GM12892 (cell line): ENCODE measurements at regions not wholly inside any gene's neighbourhood (a gene's known extent, or its start where the extent isn't known, plus 50 kb on each side); places are given as distances from the start of the nearest gene placed in this dataset.

Experiments
- DNase-seq: peaks from one replicate; pipeline ENCODE4 v3.0.0; 2011; ENCODE audit not compliant: insufficient read length
- FAIRE-seq: peaks from 2 replicates; lab custom pipeline; 2011; peaks lifted over from hg19 to GRCh38; lab: Jason Lieb, UNC
- POLR2A ChIP-seq: IDR thresholded peaks from 2 replicates; pipeline ENCODE4 v1.6.1; 2011; ENCODE audit warnings: low read depth, low read length, control low read depth
- POLR2AphosphoS5 ChIP-seq: IDR thresholded peaks from 2 replicates; pipeline ENCODE4 v1.6.1; 2011; ENCODE audit warnings: low read depth, low read length, control low read depth
- TAF1 ChIP-seq: IDR thresholded peaks from 2 replicates; pipeline ENCODE4 v1.6.1; 2011; ENCODE audit warnings: low read depth, mild to moderate bottlenecking, control low read depth, low read length, borderline replicate concordance

DNA sequence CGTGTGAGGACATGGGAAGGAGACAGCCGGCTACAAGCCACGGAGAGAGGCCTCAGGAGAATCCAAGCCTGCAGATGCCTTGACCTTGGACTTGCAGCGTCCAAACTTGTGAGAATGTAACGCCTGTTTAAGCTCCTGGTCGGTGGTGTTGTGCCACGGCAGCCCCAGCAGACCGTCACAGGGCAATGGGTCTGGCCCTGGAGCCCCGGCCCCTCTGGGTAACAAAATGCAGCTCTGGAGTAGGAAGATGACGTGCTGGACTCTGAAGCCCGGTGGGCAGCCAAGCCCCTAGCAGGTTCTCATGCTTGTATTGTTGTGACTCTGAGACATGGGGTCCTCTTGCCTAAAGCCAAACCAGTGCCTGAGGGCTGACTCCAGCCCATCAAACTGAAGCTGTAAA lies 174.7 kb downstream of the IRX2 start:
- DNase-seq = no peak
- FAIRE-seq = no peak
- TF ChIP-seq TAF1 (no peak), POLR2A (no peak), POLR2AphosphoS5 (no peak)

DNA sequence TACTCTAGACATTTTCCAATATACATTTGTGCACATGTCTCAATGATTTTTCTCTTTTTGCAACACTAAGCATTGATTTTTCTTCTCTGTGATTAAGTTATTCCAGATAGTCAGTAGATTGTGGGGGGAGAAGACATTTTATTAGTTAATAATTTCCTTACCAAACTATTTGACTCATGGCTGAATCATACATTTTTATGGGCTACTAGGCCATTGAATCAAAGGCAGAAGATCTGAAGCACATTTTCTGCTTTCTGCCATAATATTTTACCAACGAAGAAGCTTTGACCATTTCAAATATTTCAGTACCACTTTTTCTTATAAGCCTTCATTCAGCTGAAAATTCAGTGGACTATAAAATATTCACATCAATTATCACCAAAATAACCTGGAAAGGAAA lies 175.6 kb downstream of the IRX2 start:
- no peak for DNase-seq
- FAIRE-seq = no peak
- no peak for TF ChIP-seq TAF1
- no peak for TF ChIP-seq POLR2AphosphoS5
- TF ChIP-seq POLR2A = no peak

DNA sequence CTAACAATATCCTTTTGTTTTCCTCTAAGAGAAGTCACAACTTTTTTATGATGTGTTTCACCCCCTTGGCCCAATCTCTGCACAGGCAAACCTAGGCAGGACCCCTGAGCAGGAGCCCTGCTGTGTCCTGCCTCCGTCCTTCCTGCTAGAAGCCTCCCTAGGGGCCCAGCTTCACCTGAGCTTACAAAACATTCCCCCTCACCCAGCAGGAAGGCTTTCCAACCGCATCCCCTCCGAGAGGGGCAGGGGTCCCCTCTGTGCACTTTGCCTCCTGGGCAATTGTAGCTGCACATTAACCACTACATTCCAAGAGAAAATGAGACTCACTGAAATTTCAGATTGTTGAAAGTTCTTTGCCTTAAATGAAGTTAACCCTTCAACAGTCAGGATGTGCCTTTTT lies 176.2 kb downstream of the IRX2 start:
- FAIRE-seq = no peak
- no peak for DNase-seq
- TF ChIP-seq TAF1 (no peak), POLR2A (no peak), POLR2AphosphoS5 (no peak)

DNA sequence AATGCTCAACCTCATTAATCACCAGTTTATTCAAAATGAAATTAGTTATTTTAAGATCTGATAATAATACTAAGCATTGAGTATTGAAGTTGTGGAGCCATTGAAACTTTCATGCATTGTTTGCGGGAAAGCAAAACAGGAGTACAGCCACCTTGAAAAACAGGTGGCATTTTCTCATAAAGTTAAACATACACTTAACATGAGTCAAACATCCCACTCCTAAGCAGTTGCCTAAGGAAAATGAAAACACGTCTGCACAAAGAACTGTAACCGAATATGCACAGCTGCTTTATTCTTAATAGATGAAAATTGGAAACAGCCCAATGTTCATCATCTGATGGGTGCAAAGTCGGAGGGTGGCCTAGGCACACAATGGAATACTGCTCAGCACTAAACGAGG lies 177.3 kb downstream of the IRX2 start:
- DNase-seq (no peak), FAIRE-seq (no peak)
- TF ChIP-seq POLR2A = no peak
- TF ChIP-seq TAF1 = no peak
- no peak for TF ChIP-seq POLR2AphosphoS5

DNA sequence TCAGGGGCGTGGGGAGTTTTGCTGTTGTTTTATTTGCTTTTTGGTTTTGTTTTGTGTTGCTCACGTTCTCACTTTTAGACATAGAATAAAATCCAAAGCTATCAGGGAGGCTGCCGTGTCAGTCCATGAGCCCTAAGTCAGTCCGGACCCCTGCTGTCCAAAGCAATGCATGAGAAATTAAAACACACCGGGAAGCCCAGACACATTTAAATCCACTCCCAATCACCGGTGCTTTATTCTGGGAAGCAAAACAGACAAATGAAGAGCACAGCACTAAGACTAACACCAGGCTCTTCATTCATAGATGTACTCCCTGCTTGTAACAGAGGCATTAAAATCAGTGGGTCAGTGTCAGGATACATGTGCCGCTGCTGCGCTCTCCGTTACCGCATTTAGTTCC lies 180.9 kb downstream of the IRX2 start:
- TF ChIP-seq POLR2AphosphoS5 = no peak
- TF ChIP-seq TAF1 = no peak
- no peak for TF ChIP-seq POLR2A
- DNase-seq = no peak
- FAIRE-seq = no peak

DNA sequence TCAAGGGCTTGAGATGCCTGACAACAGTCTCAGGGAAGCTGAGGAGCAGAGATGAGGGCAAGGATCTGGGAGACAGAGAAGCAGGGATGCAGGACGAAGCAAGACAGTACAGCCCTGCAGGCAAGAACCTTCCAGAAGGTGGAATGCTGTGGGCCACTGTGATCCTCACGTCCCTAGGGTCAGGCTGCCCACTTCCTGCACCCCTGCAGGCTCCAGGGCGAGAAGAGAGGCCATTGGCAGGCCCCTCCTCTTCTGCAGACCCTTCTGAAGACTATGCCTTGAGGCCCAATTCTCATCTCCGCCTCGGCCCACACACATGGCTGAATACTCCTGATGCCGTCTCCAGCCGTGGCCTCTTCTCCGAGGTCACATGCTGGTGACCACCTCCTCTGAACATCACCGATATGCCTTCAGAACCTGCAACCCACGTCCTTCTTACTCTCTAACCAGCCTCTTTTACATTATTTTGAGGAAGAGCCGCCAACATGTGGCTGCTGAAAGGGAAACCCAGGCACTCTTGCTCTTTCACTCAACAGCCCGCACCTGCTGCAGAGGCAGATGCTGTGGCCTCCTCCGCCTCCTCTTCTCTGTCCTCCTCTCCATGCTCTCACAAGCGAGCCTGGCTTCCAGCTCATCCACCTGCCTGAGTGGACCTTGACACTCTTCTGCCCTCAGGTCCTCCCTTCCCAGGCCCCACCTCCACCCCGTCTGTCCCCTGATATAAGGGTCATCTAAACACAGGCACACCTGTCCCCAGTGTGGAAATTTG lies 181.5 kb downstream of the IRX2 start:
- TF ChIP-seq POLR2A = no peak
- TF ChIP-seq POLR2AphosphoS5 = no peak
- no peak for TF ChIP-seq TAF1
- FAIRE-seq (no peak), DNase-seq (no peak)

DNA sequence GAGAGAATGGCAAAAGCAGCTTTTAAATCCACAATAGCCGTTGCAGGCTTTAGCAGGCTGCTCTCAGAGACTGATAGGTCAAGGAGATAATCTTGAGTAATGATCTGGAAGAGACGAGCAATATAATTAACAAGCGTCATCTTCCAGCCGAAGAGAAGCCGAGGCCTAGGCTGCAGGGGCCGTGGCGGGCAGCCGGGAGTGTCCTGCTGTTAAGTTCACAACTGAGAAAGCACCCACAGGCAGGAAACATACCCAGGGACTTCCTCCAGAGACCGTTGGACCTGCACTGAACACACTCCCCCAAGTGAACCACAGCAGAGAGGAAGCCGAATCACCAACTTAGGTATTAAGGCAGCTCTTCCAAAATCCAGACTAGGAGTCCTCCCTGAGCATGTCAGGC lies 182.3 kb downstream of the IRX2 start:
- FAIRE-seq = no peak
- TF ChIP-seq POLR2AphosphoS5 = no peak
- TF ChIP-seq POLR2A = no peak
- TF ChIP-seq TAF1 = no peak
- DNase-seq = no peak

DNA sequence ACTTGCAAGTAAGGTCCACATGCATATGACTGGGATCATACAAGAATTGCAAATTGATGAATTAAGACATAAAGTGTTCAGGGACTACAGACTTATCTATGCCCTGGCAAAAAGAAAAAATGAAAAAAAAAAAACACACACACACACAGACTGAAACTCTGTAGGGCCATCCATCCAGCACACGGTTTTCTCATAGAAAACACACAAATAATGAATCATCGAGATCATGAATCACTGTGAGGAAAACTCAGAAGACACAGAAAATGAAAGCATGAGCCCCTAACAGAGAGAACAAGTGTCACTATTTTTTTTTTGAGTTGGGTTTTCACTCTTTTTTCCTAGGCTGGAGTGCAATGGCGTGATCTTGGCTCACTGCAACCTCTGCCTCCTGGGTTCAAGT lies 185.2 kb downstream of the IRX2 start:
- FAIRE-seq = no peak
- TF ChIP-seq TAF1 = no peak
- no peak for TF ChIP-seq POLR2AphosphoS5
- no peak for TF ChIP-seq POLR2A
- no peak for DNase-seq

DNA sequence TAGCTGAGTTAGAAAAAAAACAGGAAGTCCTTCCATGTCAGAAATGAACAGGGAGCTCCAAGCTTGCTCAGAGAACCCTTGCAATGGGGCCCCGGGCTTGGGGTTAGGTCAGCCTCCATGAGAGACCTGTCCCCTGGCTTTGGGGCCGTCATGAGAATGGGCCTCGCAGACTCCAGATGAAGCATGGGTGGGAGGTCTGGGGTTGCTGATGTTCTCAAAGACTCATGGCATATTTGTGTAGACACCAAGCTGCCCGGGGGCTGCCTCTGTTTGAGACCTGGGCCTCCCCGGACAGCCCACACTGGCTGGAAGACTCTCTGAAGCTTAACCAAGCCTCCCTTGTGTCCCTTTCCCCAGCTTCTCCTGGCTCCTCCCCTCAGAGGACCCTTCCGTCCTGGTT lies 186.3 kb downstream of the IRX2 start:
- FAIRE-seq (no peak), DNase-seq (no peak)
- TF ChIP-seq POLR2A (no peak), POLR2AphosphoS5 (no peak), TAF1 (no peak)

DNA sequence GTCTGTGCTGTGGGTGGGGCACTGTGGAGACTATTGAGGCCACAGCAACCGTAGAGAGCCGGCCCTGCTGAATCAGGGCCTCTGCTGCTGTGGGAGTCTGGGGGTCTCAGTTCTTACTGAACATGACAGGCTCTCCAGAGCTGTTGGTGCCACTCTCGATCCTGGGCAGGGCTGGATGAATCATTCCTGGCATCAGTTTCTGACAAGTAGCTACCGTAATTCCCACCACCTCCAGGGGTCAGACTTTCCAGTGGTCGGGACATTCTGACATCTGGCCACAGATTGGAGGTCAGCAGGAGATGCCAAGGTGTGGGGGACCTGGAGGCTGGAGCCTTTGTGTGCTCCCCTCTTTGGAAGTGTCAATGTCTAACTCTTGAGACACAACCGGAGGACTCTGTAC lies 188.4 kb downstream of the IRX2 start:
- DNase-seq = no peak
- FAIRE-seq = no peak
- TF ChIP-seq POLR2A = no peak
- no peak for TF ChIP-seq TAF1
- TF ChIP-seq POLR2AphosphoS5 = no peak

DNA sequence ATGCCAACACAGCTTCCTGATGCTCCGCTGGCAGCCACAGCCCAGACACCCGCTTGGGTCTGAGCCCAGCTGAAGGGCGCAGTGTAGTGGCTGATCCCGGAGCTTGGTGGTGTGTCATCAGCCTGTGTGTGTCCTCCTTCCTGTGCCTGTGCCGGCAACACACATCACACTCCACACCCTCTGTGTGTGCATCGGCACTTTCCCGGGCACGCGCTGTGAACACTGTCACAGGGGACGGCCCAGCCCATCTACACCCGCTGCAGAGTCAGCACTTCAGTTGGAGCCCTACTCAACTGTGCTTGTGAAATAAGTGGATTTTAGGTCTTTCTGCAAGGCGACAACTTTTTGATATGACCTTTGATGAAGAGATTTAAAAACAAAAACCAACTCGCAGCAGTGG lies 189.4 kb downstream of the IRX2 start:
- FAIRE-seq (no peak), DNase-seq (no peak)
- TF ChIP-seq POLR2AphosphoS5 = no peak
- TF ChIP-seq TAF1 = no peak
- TF ChIP-seq POLR2A = no peak

DNA sequence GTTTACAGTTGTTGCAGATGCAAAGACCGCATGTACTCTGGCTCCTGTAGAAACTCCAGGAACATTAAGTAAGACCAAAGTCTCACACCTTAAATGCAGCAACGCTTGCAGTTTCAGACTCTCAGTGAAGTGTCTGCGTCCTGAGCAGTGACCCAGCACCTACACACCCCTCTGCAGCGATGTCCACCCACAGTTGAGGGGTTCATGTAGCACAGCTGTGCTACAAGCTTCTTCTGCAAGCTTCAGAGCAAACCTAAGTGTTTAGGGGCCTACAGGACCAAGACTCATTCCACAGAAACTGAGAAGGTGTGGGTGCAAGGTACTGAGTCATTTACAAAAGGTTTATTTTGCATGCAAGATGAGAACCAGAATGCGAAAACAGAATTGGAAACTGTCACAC lies 191.0 kb downstream of the IRX2 start:
- FAIRE-seq (no peak), DNase-seq (no peak)
- TF ChIP-seq POLR2AphosphoS5 (no peak), POLR2A (no peak), TAF1 (no peak)
